Peyer's patch (tissue), 4 donors: ENCODE measurements at regions not wholly inside any gene's neighbourhood (a gene's known extent, or its start where the extent isn't known, plus 50 kb on each side); places are given as distances from the start of the nearest gene placed in this dataset.

Experiments
- POLR2A ChIP-seq, 2 donors: fragments of 450-650 bp; IDR thresholded peaks; one replicate each; pipeline ENCODE4 v1.5.1; 2017; ENCODE audit warnings: antibody characterized with exemption in 2 of 2, mild to moderate bottlenecking in 2 of 2, moderate library complexity in 2 of 2
- TF ChIP-seq, protein P1 (sequence below), 6 experiments: fragments of 450-650 bp in 4 of 6; fragments of 200-600 bp in 2 of 6; sonication (generic) in 1 of 6; IDR thresholded peaks; one replicate each; pipeline ENCODE4 v1.5.1; 2017 to 2019; ENCODE audit warnings: antibody characterized with exemption in 6 of 6, mild to moderate bottlenecking in 3 of 6, moderate library complexity in 1 of 6

DNA sequence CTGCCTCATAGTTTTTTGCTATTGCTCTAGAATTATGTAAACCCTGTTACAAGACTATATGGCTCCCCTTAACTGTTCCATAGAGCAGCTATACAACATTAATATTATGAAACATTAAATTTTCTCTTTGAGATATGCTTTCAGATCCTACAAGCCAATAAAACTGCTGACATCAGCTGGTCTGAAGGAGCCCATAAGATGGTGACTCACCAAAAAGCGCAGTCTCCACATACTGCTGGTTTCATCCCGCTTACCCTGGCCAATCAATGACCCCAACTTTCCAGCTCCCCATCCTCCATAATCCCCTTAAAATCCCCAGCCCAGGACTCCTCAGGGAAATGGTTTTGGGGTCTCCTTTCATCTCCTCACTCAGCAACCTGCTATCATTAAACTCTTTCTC is 172.7 kb downstream of the NSG2 start:
- TF ChIP-seq, protein P1, sequence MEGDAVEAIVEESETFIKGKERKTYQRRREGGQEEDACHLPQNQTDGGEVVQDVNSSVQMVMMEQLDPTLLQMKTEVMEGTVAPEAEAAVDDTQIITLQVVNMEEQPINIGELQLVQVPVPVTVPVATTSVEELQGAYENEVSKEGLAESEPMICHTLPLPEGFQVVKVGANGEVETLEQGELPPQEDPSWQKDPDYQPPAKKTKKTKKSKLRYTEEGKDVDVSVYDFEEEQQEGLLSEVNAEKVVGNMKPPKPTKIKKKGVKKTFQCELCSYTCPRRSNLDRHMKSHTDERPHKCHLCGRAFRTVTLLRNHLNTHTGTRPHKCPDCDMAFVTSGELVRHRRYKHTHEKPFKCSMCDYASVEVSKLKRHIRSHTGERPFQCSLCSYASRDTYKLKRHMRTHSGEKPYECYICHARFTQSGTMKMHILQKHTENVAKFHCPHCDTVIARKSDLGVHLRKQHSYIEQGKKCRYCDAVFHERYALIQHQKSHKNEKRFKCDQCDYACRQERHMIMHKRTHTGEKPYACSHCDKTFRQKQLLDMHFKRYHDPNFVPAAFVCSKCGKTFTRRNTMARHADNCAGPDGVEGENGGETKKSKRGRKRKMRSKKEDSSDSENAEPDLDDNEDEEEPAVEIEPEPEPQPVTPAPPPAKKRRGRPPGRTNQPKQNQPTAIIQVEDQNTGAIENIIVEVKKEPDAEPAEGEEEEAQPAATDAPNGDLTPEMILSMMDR (IDR thresholded peaks at IDR 0.05), result no peak
- TF ChIP-seq POLR2A (IDR thresholded peaks at IDR 0.05), result no peak
